Esophagus squamous epithelium (tissue), 4 donors: ENCODE measurements at regions not wholly inside any gene's neighbourhood (a gene's known extent, or its start where the extent isn't known, plus 50 kb on each side); places are given as distances from the start of the nearest gene placed in this dataset.

Experiments
- POLR2A ChIP-seq, 4 donors: fragments of 450-650 bp; IDR thresholded peaks; one replicate each; pipeline ENCODE4 v1.6.1; 2017; ENCODE audit warnings: antibody characterized with exemption in 4 of 4, mild to moderate bottlenecking in 4 of 4, moderate library complexity in 3 of 4
- TF ChIP-seq, protein P1 (sequence below), 6 experiments: fragments of 450-650 bp in 4 of 6; fragments of 200-600 bp in 2 of 6; sonication (generic) in 2 of 6; IDR thresholded peaks; one replicate each; pipeline ENCODE4 v1.5.1; 2016 to 2019; ENCODE audit warnings: antibody characterized with exemption in 6 of 6, mild to moderate bottlenecking in 4 of 6, moderate library complexity in 4 of 6

DNA sequence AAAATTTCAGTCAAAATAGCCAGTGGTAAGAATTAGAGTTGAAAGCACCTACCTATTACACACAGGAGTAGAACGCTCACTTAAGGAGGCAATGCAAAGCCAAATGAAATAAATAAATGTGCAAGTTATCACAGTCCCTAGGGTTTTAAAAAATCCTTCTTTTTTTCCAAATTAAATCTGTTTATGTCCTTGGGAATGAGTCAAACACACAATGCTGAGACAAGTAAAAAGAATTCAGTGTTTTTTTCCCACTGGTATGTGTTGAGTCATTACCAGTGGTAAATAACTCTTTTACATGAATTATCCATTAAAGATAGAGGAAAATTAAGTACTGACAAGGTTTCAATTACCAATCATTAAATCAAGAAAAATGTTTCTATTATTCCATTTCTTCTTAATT, 438.6 kb downstream of the TNS3 start:
- TF ChIP-seq, protein P1, sequence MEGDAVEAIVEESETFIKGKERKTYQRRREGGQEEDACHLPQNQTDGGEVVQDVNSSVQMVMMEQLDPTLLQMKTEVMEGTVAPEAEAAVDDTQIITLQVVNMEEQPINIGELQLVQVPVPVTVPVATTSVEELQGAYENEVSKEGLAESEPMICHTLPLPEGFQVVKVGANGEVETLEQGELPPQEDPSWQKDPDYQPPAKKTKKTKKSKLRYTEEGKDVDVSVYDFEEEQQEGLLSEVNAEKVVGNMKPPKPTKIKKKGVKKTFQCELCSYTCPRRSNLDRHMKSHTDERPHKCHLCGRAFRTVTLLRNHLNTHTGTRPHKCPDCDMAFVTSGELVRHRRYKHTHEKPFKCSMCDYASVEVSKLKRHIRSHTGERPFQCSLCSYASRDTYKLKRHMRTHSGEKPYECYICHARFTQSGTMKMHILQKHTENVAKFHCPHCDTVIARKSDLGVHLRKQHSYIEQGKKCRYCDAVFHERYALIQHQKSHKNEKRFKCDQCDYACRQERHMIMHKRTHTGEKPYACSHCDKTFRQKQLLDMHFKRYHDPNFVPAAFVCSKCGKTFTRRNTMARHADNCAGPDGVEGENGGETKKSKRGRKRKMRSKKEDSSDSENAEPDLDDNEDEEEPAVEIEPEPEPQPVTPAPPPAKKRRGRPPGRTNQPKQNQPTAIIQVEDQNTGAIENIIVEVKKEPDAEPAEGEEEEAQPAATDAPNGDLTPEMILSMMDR (IDR thresholded peaks at IDR 0.05): no peak
- no peak for TF ChIP-seq POLR2A (IDR thresholded peaks at IDR 0.05)
